HG02623 (cell line): ENCODE measurements at regions not wholly inside any gene's neighbourhood (a gene's known extent, or its start where the extent isn't known, plus 50 kb on each side); places are given as distances from the start of the nearest gene placed in this dataset.

Experiments
- ATAC-seq: cut with Tn5 transposase; IDR thresholded peaks from one replicate; pipeline ENCODE4 v1.9.1; 2021; ENCODE audit warnings: moderate library complexity; ENCODE audit not compliant: unreplicated experiment

DNA sequence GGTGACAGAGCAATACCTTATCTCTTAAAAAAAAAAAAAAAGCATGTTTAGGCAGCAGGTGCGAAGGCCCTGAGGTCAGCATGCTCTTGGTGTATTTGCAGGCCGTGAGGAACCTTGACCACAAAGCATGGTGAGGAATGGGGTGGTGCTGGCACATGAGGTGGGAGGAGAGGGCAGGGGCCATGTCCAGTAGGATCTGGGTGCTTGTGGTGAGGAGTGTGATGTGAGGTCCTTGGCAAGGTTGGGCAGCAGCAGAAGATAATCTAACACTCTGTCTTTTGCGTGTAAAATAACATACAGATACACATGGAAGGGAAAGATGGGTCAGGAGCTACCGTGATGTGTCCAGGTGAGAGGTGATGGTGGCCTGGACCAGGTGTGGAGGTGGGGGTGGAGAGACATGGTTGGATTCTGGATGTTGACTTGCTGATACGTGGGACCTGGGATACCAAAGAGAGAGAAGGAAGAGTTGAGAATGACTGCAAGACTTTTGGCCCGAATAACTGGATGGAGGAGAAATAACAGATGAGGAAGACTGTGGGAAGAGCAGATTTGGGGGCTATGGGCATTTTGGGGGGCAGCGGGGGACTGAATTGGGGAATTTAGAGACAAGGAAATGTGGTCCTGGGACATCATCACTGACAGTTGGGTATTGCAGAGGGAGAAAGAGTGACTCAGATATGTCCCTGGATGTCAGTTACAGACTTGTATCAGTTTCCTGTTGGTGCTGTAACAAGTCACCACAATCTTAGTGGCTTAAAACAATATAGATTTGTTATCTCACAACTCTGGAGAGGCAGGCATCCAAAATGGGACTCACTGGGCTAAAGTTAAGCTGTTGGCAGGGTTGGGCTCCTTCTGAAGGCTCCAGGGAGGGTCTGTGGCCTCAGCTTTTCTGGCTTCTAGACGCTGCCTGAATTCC is 274.9 kb downstream of the HAPSTR1 start:
- no peak for ATAC-seq

DNA sequence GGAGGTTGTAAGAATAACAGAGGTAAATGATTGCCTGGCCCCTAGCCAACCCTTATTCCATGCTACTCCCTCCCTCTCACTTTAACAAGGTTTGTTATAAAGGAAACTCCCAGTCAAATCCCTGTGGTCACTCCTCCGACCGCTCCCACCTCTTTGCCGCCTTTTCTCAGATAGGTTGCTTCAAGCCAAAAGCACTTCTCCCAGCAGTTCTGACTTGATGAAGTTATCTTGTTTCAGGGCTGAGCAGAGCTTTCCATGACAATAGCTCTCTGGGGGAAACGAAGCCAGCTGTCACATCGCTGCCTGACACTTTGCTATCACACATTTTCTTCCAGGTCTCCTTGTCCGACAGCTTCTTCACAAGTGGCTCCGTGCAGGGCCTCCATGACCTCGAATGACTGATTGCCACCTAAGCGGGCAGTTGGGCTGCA is 278.6 kb downstream of the HAPSTR1 start:
- ATAC-seq = no peak

GRCh38 chr16:9371713-9372448 is 280.4 kb downstream of the HAPSTR1 start:
- no peak for ATAC-seq

DNA sequence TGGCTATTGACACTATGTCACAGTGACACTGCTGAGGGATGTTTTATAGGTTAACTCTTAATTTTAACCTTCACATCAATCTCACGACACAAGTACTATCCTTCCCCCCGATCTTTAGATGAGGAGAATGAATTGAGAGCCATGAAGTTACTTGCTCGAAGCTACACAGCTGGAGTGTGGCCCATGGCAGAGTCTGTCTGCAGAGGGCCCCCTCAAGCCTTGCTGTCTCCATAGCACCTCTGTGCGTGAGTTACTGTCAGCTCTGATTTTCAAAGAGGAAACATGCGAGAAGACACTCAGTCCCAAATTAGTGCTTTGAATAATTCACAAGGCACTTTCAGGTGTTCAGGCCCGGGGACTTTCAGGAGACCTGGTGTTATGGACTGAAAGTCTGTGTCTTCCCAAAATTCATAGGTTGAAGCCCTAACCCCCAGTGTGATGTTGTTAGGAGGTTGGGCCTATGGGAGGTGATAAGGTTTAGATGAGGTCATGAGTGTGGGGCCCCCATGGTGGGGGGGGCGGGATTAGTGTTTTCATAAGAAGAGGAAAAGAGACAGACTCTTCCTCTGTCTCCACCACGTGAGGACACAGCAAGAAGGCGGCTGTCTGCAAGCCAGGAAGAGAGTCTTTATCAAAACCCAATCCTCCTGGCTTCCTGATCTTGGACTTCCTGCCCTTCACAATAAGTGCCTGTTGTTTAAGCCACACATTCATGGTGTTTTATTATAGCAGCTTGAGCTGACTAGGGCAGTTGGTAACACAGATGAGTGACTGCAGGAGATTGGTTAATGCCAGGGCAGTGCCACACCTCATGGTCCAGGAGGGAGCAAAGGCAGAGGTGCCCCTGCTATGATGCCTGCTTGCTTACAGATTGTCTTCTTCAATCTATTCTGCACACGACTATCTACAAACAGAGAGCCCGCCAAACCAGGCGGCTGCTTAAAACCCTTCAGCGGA is 281.8 kb downstream of the HAPSTR1 start:
- ATAC-seq = no peak

GRCh38 chr16:9374061-9374460 is 282.6 kb downstream of the HAPSTR1 start:
- ATAC-seq = no peak

GRCh38 chr16:9378876-9379275 is 287.4 kb downstream of the HAPSTR1 start:
- ATAC-seq = no peak

DNA sequence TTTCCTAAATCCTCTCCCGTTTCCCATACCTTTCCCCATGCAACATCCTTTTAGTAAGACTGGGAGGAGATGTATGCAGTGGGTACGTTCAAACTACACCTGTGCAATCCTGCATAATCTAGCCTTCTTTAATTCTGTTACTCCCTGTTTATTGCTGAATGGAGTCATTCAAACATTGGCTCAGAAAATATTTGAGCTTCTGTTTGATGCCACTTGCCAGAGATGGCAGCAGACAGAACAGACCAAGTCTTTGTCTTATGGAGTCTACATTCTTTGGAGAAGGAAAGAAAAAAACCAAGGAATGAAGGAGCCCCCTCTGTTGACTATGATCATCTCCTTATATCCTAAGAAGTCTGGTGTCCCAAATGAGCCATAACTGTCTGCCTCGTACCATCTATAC is 288.8 kb downstream of the HAPSTR1 start:
- ATAC-seq = no peak

- no peak for ATAC-seq
Measured at GRCh38 chr16:9381399-9381798, 290.0 kb downstream of the HAPSTR1 start.

- no peak for ATAC-seq
Measured at GRCh38 chr16:9381905-9382304, 290.5 kb downstream of the HAPSTR1 start.

GRCh38 chr16:9383281-9383680 is 291.8 kb downstream of the HAPSTR1 start:
- no peak for ATAC-seq

DNA sequence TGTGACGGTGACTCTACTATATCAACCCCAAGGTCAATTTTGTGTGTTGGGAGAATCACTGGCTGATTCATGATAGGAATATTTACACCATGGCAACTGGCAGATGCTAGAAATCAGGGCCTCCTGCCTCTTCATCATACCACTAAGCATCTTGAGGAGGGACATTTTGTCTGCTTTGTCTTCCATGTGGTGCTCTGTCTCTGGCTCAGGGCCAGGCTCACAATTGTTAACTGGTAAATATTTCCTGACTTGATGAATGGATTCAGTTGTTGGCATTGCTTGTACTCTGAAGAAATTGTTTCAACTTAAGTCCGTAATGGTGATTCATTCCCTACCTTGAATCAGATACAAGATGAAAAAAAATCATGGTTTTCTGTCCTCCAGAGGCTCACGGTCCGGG is 292.7 kb downstream of the HAPSTR1 start:
- no peak for ATAC-seq

- ATAC-seq = no peak
Measured at GRCh38 chr16:9389543-9390207, 298.2 kb downstream of the HAPSTR1 start.

DNA sequence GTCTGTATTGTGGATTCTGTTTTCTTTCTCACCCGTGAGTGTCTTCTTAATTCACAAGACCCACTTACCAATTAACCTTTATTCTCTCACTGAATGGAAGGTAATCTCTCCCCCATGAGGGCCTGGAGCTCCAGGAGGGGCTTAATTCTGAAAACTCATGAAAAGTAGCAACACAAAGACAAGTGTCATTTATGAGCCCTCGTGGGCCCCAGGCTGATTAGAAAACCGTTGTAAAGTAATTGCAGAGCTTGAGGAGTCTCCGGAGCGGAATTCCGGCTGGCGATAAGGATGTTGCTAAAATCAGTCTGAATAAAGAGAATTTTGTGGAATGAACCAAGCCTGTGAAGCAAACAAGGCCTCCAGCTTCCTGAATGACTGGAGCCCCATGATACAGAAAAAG is 301.5 kb downstream of the HAPSTR1 start:
- no peak for ATAC-seq

GRCh38 chr16:9393591-9393990 is 302.1 kb downstream of the HAPSTR1 start:
- no peak for ATAC-seq

DNA sequence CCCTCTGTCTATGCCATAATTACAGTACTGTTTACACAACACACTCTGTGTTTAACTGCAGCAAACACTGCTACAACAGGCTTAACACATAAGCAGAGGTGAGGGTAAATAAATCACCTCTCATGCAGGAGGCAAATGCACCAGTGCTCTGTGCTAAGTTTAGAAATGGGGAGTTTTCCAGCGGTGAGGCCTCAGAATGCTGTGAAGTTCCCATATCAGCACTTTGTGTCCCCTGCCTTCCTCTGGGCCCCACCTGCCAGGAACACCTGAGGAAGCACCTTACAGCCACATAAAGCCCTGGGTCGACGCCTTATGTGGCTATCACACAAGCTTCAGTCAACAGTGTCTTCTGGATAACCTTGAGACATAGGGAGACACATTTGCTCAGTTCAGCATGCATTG is 304.5 kb downstream of the HAPSTR1 start:
- ATAC-seq = no peak

- ATAC-seq = no peak
Measured at GRCh38 chr16:9399573-9399972, 308.1 kb downstream of the HAPSTR1 start.

DNA sequence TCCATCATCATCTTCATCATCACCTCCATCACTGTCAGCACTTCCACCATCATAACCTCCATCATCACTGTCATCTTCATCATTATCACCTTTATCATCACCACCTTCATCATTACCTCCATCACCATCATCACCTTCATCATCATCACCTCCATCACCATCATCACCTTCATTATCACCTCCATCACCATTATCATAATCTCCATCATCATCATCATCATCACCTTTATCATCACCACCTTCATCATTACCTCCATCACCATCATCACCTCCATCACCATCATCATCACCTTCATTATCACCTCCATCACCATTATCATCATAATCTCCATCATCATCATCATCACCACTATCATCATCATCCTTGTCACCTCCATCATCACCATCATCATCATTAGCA is 309.7 kb downstream of the HAPSTR1 start:
- ATAC-seq = no peak

- no peak for ATAC-seq
Measured at GRCh38 chr16:9402293-9402860, 310.9 kb downstream of the HAPSTR1 start.

DNA sequence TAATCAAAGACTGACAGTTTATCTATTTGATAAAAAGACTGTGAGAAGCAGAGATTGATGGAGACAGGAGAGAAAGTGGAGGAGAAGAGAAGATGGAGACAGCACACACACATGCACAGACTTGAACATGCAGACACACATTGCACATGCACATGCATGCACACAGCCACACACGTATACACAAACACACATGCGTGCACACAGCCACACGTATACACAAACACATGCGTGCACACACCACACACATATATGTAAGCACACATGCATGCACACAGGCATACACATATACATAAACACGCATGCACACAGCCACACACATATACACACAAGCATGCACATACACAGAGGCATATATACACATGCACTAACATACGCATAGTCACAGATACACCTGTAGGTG is 313.4 kb downstream of the HAPSTR1 start:
- ATAC-seq = no peak

DNA sequence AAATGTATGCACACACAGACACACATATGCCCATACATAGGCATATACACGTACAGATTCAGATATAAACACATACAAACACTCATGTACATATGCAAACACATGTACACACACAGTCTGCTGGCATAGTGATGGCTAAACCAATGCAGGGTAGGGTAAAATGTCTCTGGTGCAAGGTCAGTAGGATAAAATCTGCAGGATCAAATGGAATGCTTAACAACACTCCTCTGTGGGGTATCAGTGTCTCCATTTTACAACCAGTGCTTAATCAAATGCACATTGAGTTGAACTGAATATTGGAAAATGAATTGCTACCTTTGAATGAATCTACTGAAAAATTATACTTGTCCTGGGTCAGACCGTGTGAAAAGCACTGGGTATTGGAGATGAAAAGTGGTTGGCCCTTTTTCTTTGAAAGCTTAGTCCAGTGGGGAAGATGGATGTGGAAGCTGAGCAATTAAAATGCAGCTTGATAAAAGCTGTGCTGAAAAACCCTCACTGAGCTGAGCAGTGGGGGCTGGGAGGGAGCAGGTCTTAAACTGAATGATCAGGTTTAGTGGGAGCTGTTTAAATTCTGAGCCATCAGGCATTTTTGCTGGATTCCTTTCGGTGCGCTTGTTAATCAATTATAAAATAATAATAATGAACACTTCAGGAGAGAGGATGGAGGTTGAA is 314.7 kb downstream of the HAPSTR1 start:
- no peak for ATAC-seq
